GM06990 (cell line): ENCODE measurements at regions not wholly inside any gene's neighbourhood (a gene's known extent, or its start where the extent isn't known, plus 50 kb on each side); places are given as distances from the start of the nearest gene placed in this dataset.

Experiments
- DNase-seq: peaks from one replicate; pipeline ENCODE4 v3.0.0-alpha.2; 2011; ENCODE audit not compliant: insufficient read length; ENCODE audit errors: extremely low read depth
- H3K27me3 ChIP-seq: replicated peaks from 2 replicates; pipeline ENCODE4 v1.6.0; 2011; ENCODE audit warnings: low read length; ENCODE audit not compliant: control insufficient read depth, insufficient read depth
- H3K36me3 ChIP-seq: 2 replicates; pipeline ENCODE4 v1.5.1; 2011; ENCODE audit warnings: low read length; ENCODE audit not compliant: control insufficient read depth, insufficient read depth
- H3K4me3 ChIP-seq: replicated peaks from 2 replicates; pipeline ENCODE4 v1.5.1; 2011; ENCODE audit warnings: low read depth, mild to moderate bottlenecking, control low read depth, low read length
- CTCF ChIP-seq: IDR thresholded peaks from 2 replicates; pipeline ENCODE4 v1.5.1; 2011; ENCODE audit warnings: low read length, control low read depth, mild to moderate bottlenecking, inconsistent platforms; ENCODE audit not compliant: insufficient read depth, poor library complexity, severe bottlenecking

GRCh38 chr7:20016669-20017068 is 200.5 kb downstream of the MACC1 start:
- no peaks in the 10 kb centered on the region for H3K27me3 ChIP-seq
- no peak for TF ChIP-seq CTCF
- no peaks in the 10 kb centered on the region for H3K36me3 ChIP-seq

GRCh38 chr7:20013536-20013935 is 203.6 kb downstream of the MACC1 start:
- no peak for DNase-seq
- no peaks in the 10 kb centered on the region for H3K27me3 ChIP-seq
- H3K4me3 ChIP-seq = no peak overlapping the region
- no peak for TF ChIP-seq CTCF
- H3K36me3 ChIP-seq = no peaks in the 10 kb centered on the region

More at GRCh38 chr7:20016669-20017068, 200.5 kb downstream of the MACC1 start:
- H3K4me3 ChIP-seq = no peak overlapping the region
- no peak for DNase-seq

- Histone ChIP-seq H3K36me3 (no peaks in the 10 kb centered on the region), H3K27me3 (no peaks in the 10 kb centered on the region), H3K4me3 (no peak overlapping the region)
- DNase-seq = no peak
- TF ChIP-seq CTCF = no peak
Measured at GRCh38 chr7:20012100-20012499, 205.1 kb downstream of the MACC1 start.

- no peak for TF ChIP-seq CTCF
- no peak for DNase-seq
- Histone ChIP-seq H3K4me3 (no peak overlapping the region), H3K36me3 (no peaks in the 10 kb centered on the region), H3K27me3 (no peaks in the 10 kb centered on the region)
Measured at GRCh38 chr7:20010877-20011276, 206.3 kb downstream of the MACC1 start.

GRCh38 chr7:20007510-20007909 is 209.7 kb downstream of the MACC1 start:
- Histone ChIP-seq H3K27me3 (no peaks in the 10 kb centered on the region), H3K36me3 (no peaks in the 10 kb centered on the region), H3K4me3 (no peak overlapping the region)
- TF ChIP-seq CTCF = no peak
- no peak for DNase-seq

- no peak overlapping the region for H3K4me3 ChIP-seq
- no peaks in the 10 kb centered on the region for H3K36me3 ChIP-seq
- no peaks in the 10 kb centered on the region for H3K27me3 ChIP-seq
- TF ChIP-seq CTCF = no peak
- no peak for DNase-seq
Measured at GRCh38 chr7:20005081-20005480, 212.1 kb downstream of the MACC1 start.
